CD4-positive, alpha-beta memory T cell (primary cell): ENCODE measurements at regions not wholly inside any gene's neighbourhood (a gene's known extent, or its start where the extent isn't known, plus 50 kb on each side); places are given as distances from the start of the nearest gene placed in this dataset.

ENCODE experiments used
- CTCF ChIA-PET: fragments of 350-600 bp; sonication (Branson Sonifier 250); formaldehyde crosslinking; loops from one replicate; lab custom pipeline; 2021; ENCODE audit warnings: inconsistent platforms; ENCODE audit not compliant: partially characterized antibody; lab: Charles Lee
- POLR2A ChIA-PET: fragments of 350-600 bp; sonication (Branson Sonifier 250); formaldehyde crosslinking; loops from one replicate; lab custom pipeline; 2021; ENCODE audit not compliant: partially characterized antibody; lab: Charles Lee
- DNase-seq, 5 donors: peaks; one replicate each; pipeline versions ENCODE4 v3.0.0 to v3.0.0-alpha.2; 2020 to 2022; ENCODE audit warnings: mixed read lengths in 1 of 5
- H3K27ac ChIP-seq: one replicate; pipeline ENCODE4 v1.7.0; 2013; ENCODE audit warnings: low read depth, low read length
- H3K27me3 ChIP-seq: 2 replicates; pipeline ENCODE4 v1.7.0; 2013; ENCODE audit warnings: mild to moderate bottlenecking, low read length, moderate library complexity; ENCODE audit not compliant: insufficient read depth
- H3K36me3 ChIP-seq: 2 replicates; pipeline ENCODE4 v1.7.0; 2013; ENCODE audit warnings: mild to moderate bottlenecking, low read length, moderate library complexity; ENCODE audit not compliant: insufficient read depth
- H3K4me1 ChIP-seq: 2 replicates; pipeline ENCODE4 v1.7.0; 2013; ENCODE audit warnings: mild to moderate bottlenecking, low read length, moderate library complexity; ENCODE audit not compliant: insufficient read depth
- H3K4me3 ChIP-seq, 2 donors: one replicate each; pipeline ENCODE4 v1.7.0; 2013; ENCODE audit warnings: low read length in 2 of 2, mild to moderate bottlenecking in 1 of 2
- H3K9me3 ChIP-seq, 2 donors: one replicate each; pipeline ENCODE4 v1.7.0; 2013; ENCODE audit warnings: low read length in 2 of 2, control low read depth in 1 of 2; ENCODE audit not compliant: control insufficient read depth in 1 of 2
- H3K27ac Mint-ChIP-seq, 7 donors: one replicate each; pipeline ENCODE4 v1.8.0; 2020 to 2021; ENCODE audit warnings: mixed read lengths in 7 of 7, mild to moderate bottlenecking in 6 of 7, inconsistent platforms in 3 of 7, moderate library complexity in 3 of 7
- H3K27me3 Mint-ChIP-seq, 2 donors: one replicate each; pipeline ENCODE4 v1.8.0; 2020 to 2021; ENCODE audit warnings: mixed read lengths in 2 of 2
- H3K36me3 Mint-ChIP-seq, 2 donors: one replicate each; pipeline ENCODE4 v1.8.0; 2020 to 2021; ENCODE audit warnings: mixed read lengths in 2 of 2, inconsistent platforms in 1 of 2, mild to moderate bottlenecking in 1 of 2
- H3K4me1 Mint-ChIP-seq, 4 donors: one replicate each; pipeline ENCODE4 v1.8.0; 2020 to 2021; ENCODE audit warnings: mixed read lengths in 4 of 4, mild to moderate bottlenecking in 1 of 4
- H3K4me3 Mint-ChIP-seq, 8 donors: one replicate each; pipeline ENCODE4 v1.8.0; 2020 to 2021; ENCODE audit warnings: mixed read lengths in 8 of 8, mild to moderate bottlenecking in 7 of 8, moderate library complexity in 6 of 8, inconsistent platforms in 3 of 8
- H3K9me3 Mint-ChIP-seq, 8 donors: one replicate each; pipeline ENCODE4 v1.8.0; 2020 to 2021; ENCODE audit warnings: mixed read lengths in 8 of 8, mild to moderate bottlenecking in 5 of 8, inconsistent platforms in 3 of 8, moderate library complexity in 1 of 8
- intact Hi-C: fragments of 100-400 bp; cut with micrococcal nuclease; formaldehyde crosslinking; loops from one replicate; pipeline ENCODE4 v1.15.1; 2023

- H3K9me3 ChIP-seq: no peaks in the 10 kb centered on the region
- no peaks in the 10 kb centered on the region for H3K27me3 Mint-ChIP-seq
- DNase-seq: no peak
- ChIA-PET CTCF (no interaction called here), POLR2A (no interaction called here)
- no peaks in the 10 kb centered on the region for H3K36me3 ChIP-seq
- no peak overlapping the region for H3K4me3 ChIP-seq
- H3K4me3 Mint-ChIP-seq: no peak overlapping the region
- H3K27ac ChIP-seq: no peak overlapping the region
- no peaks in the 10 kb centered on the region for H3K4me1 Mint-ChIP-seq
- no peaks in the 10 kb centered on the region for H3K36me3 Mint-ChIP-seq
- H3K9me3 Mint-ChIP-seq: peaks cover 0 to 10% (median 5%) of the 10 kb centered on the region in 8 donors
- H3K27me3 ChIP-seq: no peaks in the 10 kb centered on the region
- no peak overlapping the region for H3K27ac Mint-ChIP-seq
- intact Hi-C loops: no loop called here
- no peaks in the 10 kb centered on the region for H3K4me1 ChIP-seq
These were observed 251.6 kb upstream of the MC4R start for GRCh38 chr18:60624207-60624606.

- DNase-seq: no peak
- Mint-ChIP-seq H3K4me3 (no peak overlapping the region), H3K27me3 (no peaks in the 10 kb centered on the region), H3K27ac (no peak overlapping the region), H3K4me1 (no peaks in the 10 kb centered on the region), H3K9me3 (peaks cover 0 to 17% (median 3%) of the 10 kb centered on the region in 8 donors), H3K36me3 (no peaks in the 10 kb centered on the region)
- H3K9me3 ChIP-seq: no peaks in the 10 kb centered on the region
- ChIA-PET CTCF (no interaction called here), POLR2A (no interaction called here)
- no peak overlapping the region for H3K27ac ChIP-seq
- intact Hi-C loops: no loop called here
- no peak overlapping the region for H3K4me3 ChIP-seq
- H3K4me1 ChIP-seq: no peaks in the 10 kb centered on the region
- no peaks in the 10 kb centered on the region for H3K27me3 ChIP-seq
- H3K36me3 ChIP-seq: no peaks in the 10 kb centered on the region
These were observed 267.3 kb upstream of the MC4R start for GRCh38 chr18:60639836-60640235.

GRCh38 chr18:60643009-60643408 lies 270.4 kb upstream of the MC4R start:
- no peak for DNase-seq
- Mint-ChIP-seq H3K4me3 (no peak overlapping the region), H3K9me3 (peaks cover 0 to 11% (median under 1%) of the 10 kb centered on the region in 8 donors), H3K4me1 (no peaks in the 10 kb centered on the region), H3K27me3 (no peaks in the 10 kb centered on the region), H3K27ac (no peak overlapping the region), H3K36me3 (no peaks in the 10 kb centered on the region)
- no peaks in the 10 kb centered on the region for H3K36me3 ChIP-seq
- CTCF ChIA-PET: no interaction called here
- no peak overlapping the region for H3K4me3 ChIP-seq
- no peaks in the 10 kb centered on the region for H3K9me3 ChIP-seq
- H3K27ac ChIP-seq: no peak overlapping the region
- intact Hi-C loops: no loop called here
- POLR2A ChIA-PET: no interaction called here
- H3K27me3 ChIP-seq: no peaks in the 10 kb centered on the region
- no peaks in the 10 kb centered on the region for H3K4me1 ChIP-seq

- DNase-seq: no peak
- ChIA-PET POLR2A (no interaction called here), CTCF (no interaction called here)
- Mint-ChIP-seq H3K27me3 (no peaks in the 10 kb centered on the region), H3K36me3 (no peaks in the 10 kb centered on the region), H3K9me3 (peaks cover 0 to 7% (median 0%) of the 10 kb centered on the region in 8 donors), H3K4me3 (no peak overlapping the region), H3K4me1 (no peaks in the 10 kb centered on the region), H3K27ac (no peak overlapping the region)
- Histone ChIP-seq H3K27me3 (no peaks in the 10 kb centered on the region), H3K27ac (no peak overlapping the region), H3K4me1 (no peaks in the 10 kb centered on the region), H3K9me3 (no peaks in the 10 kb centered on the region), H3K36me3 (no peaks in the 10 kb centered on the region), H3K4me3 (no peak overlapping the region)
- intact Hi-C loops: no loop called here
These were observed 274.1 kb upstream of the MC4R start for GRCh38 chr18:60646725-60647124.

GRCh38 chr18:60649107-60649506 lies 276.5 kb upstream of the MC4R start:
- peaks cover 0 to 7% (median 0%) of the 10 kb centered on the region in 8 donors for H3K9me3 Mint-ChIP-seq
- Histone ChIP-seq H3K4me3 (no peak overlapping the region), H3K27me3 (no peaks in the 10 kb centered on the region), H3K9me3 (no peaks in the 10 kb centered on the region), H3K4me1 (no peaks in the 10 kb centered on the region), H3K36me3 (no peaks in the 10 kb centered on the region), H3K27ac (no peak overlapping the region)
- H3K4me3 Mint-ChIP-seq: no peak overlapping the region
- ChIA-PET POLR2A (no interaction called here), CTCF (no interaction called here)
- no peaks in the 10 kb centered on the region for H3K27me3 Mint-ChIP-seq
- H3K36me3 Mint-ChIP-seq: no peaks in the 10 kb centered on the region
- H3K4me1 Mint-ChIP-seq: no peaks in the 10 kb centered on the region
- intact Hi-C loops: no loop called here
- no peak overlapping the region for H3K27ac Mint-ChIP-seq
- DNase-seq: no peak

- DNase-seq: no peak
- H3K4me1 ChIP-seq: no peaks in the 10 kb centered on the region
- intact Hi-C loops: no loop called here
- no peaks in the 10 kb centered on the region for H3K36me3 ChIP-seq
- no peak overlapping the region for H3K27ac ChIP-seq
- no peak overlapping the region for H3K27ac Mint-ChIP-seq
- H3K9me3 ChIP-seq: no peaks in the 10 kb centered on the region
- H3K27me3 ChIP-seq: no peaks in the 10 kb centered on the region
- no peaks in the 10 kb centered on the region for H3K27me3 Mint-ChIP-seq
- POLR2A ChIA-PET: no interaction called here
- H3K4me3 Mint-ChIP-seq: no peak overlapping the region
- no peaks in the 10 kb centered on the region for H3K4me1 Mint-ChIP-seq
- H3K4me3 ChIP-seq: no peak overlapping the region
- CTCF ChIA-PET: no interaction called here
- H3K9me3 Mint-ChIP-seq: peaks cover 0 to 4% (median 0%) of the 10 kb centered on the region in 8 donors
- no peaks in the 10 kb centered on the region for H3K36me3 Mint-ChIP-seq
These were observed 277.4 kb upstream of the MC4R start for GRCh38 chr18:60649842-60650536.

- Histone ChIP-seq H3K27me3 (no peaks in the 10 kb centered on the region), H3K27ac (no peak overlapping the region), H3K4me3 (no peak overlapping the region), H3K4me1 (no peaks in the 10 kb centered on the region), H3K36me3 (no peaks in the 10 kb centered on the region), H3K9me3 (peaks cover 0 to 4% of the 10 kb centered on the region in 2 donors)
- Mint-ChIP-seq H3K9me3 (peaks cover 0 to 13% (median under 1%) of the 10 kb centered on the region in 8 donors), H3K27ac (no peak overlapping the region), H3K36me3 (no peaks in the 10 kb centered on the region), H3K4me3 (no peak overlapping the region), H3K4me1 (no peaks in the 10 kb centered on the region), H3K27me3 (no peaks in the 10 kb centered on the region)
- ChIA-PET POLR2A (no interaction called here), CTCF (no interaction called here)
- no peak for DNase-seq
- intact Hi-C loops: no loop called here
These were observed 281.7 kb upstream of the MC4R start for GRCh38 chr18:60654298-60654697.
